Memory B cell (primary cell): ENCODE measurements at regions not wholly inside any gene's neighbourhood (a gene's known extent, or its start where the extent isn't known, plus 50 kb on each side); places are given as distances from the start of the nearest gene placed in this dataset.

ENCODE experiments used
- ATAC-seq: fragments of 150-1000 bp; cut with Tn5 transposase; 2 replicates; pipeline ENCODE4 v1.10.0; 2021; ENCODE audit warnings: low read depth, mild to moderate bottlenecking, moderate library complexity
- DNase-seq, 2 donors: peaks; one replicate each; pipeline ENCODE4 v3.0.0; 2022; ENCODE audit warnings: low spot score in 2 of 2
- H3K27ac Mint-ChIP-seq: one replicate; pipeline ENCODE4 v1.8.0; 2022; ENCODE audit warnings: mild to moderate bottlenecking, moderate library complexity, mixed read lengths
- H3K27me3 Mint-ChIP-seq: one replicate; pipeline ENCODE4 v1.8.0; 2022; ENCODE audit warnings: mixed read lengths
- H3K36me3 Mint-ChIP-seq: one replicate; pipeline ENCODE4 v1.8.0; 2022; ENCODE audit warnings: mild to moderate bottlenecking, mixed read lengths
- H3K4me1 Mint-ChIP-seq: one replicate; pipeline ENCODE4 v1.8.0; 2022; ENCODE audit warnings: mixed read lengths
- H3K4me3 Mint-ChIP-seq: one replicate; pipeline ENCODE4 v1.8.0; 2022; ENCODE audit warnings: mild to moderate bottlenecking, moderate library complexity, mixed read lengths
- H3K9me3 Mint-ChIP-seq: one replicate; pipeline ENCODE4 v1.8.0; 2022; ENCODE audit warnings: mixed read lengths

DNA sequence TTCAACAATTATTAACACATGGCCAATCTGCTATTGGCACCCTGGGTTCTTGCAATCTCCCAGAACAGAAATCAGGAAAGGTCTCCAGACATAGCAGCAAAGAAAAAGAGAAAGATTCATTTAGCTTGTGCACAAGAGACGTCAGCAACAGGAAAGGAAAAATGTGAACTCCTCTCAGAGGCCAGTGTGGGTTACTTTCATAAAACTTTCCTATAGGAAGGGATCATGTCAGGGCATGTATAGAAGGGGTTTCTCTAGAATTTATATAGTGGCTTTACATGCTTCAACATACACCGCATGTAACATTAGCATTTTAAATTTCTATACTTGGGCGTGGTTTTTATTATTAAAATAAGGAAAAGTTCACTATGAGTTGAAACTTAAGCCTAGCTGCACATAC lies 725.1 kb downstream of the SORCS1 start:
- Mint-ChIP-seq H3K9me3 (peaks cover 3% of the 10 kb centered on the region), H3K4me3 (no peak overlapping the region), H3K27me3 (no peaks in the 10 kb centered on the region), H3K36me3 (no peaks in the 10 kb centered on the region), H3K27ac (no peak overlapping the region), H3K4me1 (no peaks in the 10 kb centered on the region)
- ATAC-seq (no peak), DNase-seq (no peak)

DNA sequence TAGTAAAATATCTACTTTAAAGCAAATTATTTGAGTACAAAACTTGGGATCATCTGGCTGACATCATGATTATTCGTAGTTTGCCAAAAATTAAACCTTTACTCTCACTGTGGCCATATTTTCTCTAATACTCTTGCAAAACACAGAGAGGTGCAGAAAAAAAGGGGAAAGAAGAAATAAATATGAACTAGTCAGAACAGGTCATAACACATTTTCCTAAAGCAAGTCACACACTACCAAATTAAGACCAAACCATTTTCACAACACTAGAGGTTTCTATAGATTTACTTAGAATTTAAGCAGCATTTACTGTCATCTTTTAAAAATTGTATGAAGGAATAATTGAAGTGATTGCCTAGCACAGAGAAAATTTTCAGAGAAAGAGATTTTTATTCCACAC lies 726.1 kb downstream of the SORCS1 start:
- no peak for ATAC-seq
- no peaks in the 10 kb centered on the region for H3K4me1 Mint-ChIP-seq
- H3K27ac Mint-ChIP-seq, result no peak overlapping the region
- no peaks in the 10 kb centered on the region for H3K27me3 Mint-ChIP-seq
- H3K4me3 Mint-ChIP-seq, result no peak overlapping the region
- peaks cover 1% of the 10 kb centered on the region for H3K9me3 Mint-ChIP-seq
- H3K36me3 Mint-ChIP-seq, result no peaks in the 10 kb centered on the region
- DNase-seq, result no peak

DNA sequence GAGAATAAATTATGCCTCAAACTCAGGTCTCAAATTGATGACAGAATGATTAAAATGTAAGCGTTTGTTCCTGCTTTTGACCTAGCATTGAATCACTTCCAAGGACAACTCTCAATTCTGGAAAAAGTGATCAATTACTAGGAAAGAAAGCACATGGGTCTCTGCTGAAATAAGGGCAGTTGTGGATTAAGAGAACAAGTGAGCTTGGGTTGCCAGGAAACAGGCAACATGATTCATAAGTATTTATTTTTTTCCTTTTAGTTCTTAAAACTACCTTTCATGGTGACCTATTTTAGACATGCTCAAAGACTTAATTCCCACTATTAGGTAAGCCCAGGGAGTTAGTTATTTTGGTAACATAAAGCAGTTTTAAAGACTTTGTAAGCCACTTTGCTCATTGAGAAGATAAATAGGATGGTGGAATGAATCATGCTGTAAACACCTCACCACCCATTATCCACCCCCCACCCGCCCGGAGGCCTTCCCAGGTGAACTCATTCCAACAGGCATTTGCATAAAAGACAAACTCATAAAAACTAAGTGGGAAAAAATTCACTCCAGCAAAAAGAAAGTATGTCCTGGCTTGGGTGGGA lies 728.3 kb downstream of the SORCS1 start:
- H3K27me3 Mint-ChIP-seq, result no peaks in the 10 kb centered on the region
- no peaks in the 10 kb centered on the region for H3K4me1 Mint-ChIP-seq
- H3K27ac Mint-ChIP-seq, result no peak overlapping the region
- ATAC-seq, result no peak
- H3K4me3 Mint-ChIP-seq, result no peak overlapping the region
- no peak for DNase-seq
- no peaks in the 10 kb centered on the region for H3K36me3 Mint-ChIP-seq
- H3K9me3 Mint-ChIP-seq, result no peaks in the 10 kb centered on the region

DNA sequence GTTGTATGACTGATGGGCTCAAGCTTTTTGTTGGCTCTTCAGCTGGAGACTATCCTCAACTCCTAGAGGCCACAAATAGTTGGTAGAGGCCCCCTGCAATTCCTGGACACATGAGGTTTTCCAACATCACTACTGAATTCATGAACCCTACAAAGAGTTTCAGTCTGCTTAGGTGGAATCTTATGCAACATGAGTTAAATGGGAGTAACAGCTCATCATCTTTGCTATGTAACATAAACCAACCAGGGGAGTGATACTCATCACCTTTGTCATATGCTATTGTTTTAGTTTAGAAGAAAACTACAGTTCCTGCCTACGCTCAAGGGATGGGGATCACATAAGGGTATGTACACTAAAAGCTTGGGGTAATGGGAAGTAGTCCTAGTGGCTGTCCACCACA lies 729.4 kb downstream of the SORCS1 start:
- no peaks in the 10 kb centered on the region for H3K27me3 Mint-ChIP-seq
- no peaks in the 10 kb centered on the region for H3K4me1 Mint-ChIP-seq
- DNase-seq (no peak), ATAC-seq (no peak)
- H3K9me3 Mint-ChIP-seq, result no peaks in the 10 kb centered on the region
- H3K27ac Mint-ChIP-seq, result no peak overlapping the region
- no peak overlapping the region for H3K4me3 Mint-ChIP-seq
- no peaks in the 10 kb centered on the region for H3K36me3 Mint-ChIP-seq

DNA sequence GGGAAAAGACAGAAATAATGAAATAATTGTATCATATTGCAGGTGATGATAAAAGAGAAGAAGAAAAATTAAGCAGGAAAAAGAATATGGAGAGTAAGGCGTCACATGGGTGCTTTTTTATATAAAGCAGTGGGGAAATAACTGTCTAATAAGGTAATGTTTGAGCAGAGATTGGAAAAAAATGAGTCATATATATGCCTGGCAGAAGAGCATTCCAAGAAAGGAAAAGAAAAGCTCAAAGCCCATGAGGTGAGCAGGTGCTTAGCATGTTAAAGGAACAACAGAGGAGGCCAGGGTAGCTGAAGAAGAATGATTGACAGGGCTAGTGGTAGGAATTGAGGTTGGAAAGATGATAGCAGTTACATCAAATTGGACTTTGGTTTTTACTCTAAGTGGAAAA lies 739.5 kb downstream of the SORCS1 start:
- H3K36me3 Mint-ChIP-seq, result no peaks in the 10 kb centered on the region
- ATAC-seq, result no peak
- H3K27ac Mint-ChIP-seq, result no peak overlapping the region
- DNase-seq, result no peak
- peaks cover 3% of the 10 kb centered on the region for H3K9me3 Mint-ChIP-seq
- H3K27me3 Mint-ChIP-seq, result no peaks in the 10 kb centered on the region
- no peak overlapping the region for H3K4me3 Mint-ChIP-seq
- no peaks in the 10 kb centered on the region for H3K4me1 Mint-ChIP-seq

DNA sequence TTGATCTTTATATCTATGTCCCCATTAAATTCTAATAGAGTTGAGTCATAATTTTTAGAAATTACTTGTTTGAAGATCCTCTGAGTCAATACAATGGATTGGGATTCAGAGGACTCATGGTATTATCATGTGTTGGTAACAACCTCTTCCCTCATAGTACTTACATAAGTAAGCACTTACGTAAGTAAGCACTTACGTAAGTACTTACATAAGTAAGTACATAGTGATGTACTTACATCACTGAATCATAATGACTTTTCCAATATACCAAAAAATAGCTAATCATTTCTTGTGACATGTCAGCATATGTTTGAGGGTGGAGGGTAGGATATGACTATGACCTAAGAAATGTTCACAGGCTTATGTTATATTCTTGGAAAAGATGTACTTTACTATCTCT lies 740.5 kb downstream of the SORCS1 start:
- Mint-ChIP-seq H3K27me3 (no peaks in the 10 kb centered on the region), H3K27ac (no peak overlapping the region), H3K9me3 (peaks cover under 1% of the 10 kb centered on the region), H3K4me3 (no peak overlapping the region), H3K4me1 (no peaks in the 10 kb centered on the region), H3K36me3 (no peaks in the 10 kb centered on the region)
- ATAC-seq (no peak), DNase-seq (no peak)

DNA sequence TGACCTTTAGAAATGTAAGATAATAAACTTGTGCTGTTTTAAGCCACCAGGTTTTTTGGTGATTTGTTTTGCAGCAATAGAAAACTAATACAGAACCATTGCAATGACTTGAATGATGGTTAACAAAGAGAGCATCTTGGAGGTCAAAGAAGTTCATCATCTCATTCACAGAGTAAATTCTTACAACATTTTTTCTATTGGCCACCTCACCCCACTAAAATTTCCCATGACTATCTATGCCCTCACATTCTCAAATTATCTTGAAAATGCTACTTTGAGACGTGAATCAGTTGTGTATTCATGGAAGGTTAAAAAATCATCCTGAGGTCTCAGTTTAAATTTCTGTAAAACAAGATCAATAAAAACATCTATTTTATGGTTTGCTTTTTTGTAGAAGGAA lies 754.2 kb downstream of the SORCS1 start:
- DNase-seq (no peak), ATAC-seq (no peak)
- Mint-ChIP-seq H3K4me3 (no peak overlapping the region), H3K9me3 (peaks cover 3% of the 10 kb centered on the region), H3K4me1 (no peaks in the 10 kb centered on the region), H3K27ac (no peak overlapping the region), H3K27me3 (no peaks in the 10 kb centered on the region), H3K36me3 (no peaks in the 10 kb centered on the region)

DNA sequence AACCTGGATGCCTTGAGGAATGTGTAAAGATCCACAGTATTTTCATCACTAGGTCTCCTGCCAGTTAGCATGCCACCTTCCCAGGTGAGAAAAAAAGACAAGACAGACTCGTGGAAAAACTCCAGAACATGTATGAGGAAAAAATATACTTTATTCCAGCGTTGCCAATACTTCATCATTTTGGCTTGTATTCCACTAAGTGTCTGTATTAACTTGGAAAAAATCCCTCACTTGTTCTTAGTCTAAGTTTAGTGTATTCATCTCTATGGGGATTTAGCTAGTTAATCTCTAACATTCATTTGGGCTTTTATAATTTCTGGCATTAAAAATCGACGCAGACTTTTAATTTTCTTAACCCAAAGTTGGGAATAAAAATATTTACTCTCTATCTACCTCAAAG lies 759.4 kb downstream of the SORCS1 start:
- DNase-seq (no peak), ATAC-seq (no peak)
- no peaks in the 10 kb centered on the region for H3K36me3 Mint-ChIP-seq
- no peaks in the 10 kb centered on the region for H3K27me3 Mint-ChIP-seq
- no peak overlapping the region for H3K27ac Mint-ChIP-seq
- peaks cover 3% of the 10 kb centered on the region for H3K9me3 Mint-ChIP-seq
- H3K4me3 Mint-ChIP-seq, result no peak overlapping the region
- no peaks in the 10 kb centered on the region for H3K4me1 Mint-ChIP-seq

DNA sequence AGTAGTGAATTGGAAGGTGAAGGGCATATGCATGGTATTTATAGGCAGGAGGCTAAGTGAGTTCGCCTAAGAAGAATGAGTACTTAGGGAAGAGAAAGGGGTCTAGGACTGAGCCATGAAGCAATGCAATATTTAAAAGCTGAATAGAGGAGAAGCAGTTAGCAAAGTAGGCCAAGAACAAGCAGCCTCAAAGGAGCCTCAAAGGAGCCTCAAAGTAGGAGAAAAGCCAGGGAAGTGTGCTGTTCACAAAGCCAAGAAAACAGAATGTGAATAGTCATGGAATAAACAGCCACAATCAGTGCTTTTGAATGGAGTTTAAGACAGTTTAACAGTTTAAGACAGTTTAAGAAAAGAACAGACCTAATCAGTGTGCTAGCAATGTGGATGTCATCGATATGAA lies 762.0 kb downstream of the SORCS1 start:
- no peak overlapping the region for H3K27ac Mint-ChIP-seq
- no peak overlapping the region for H3K4me3 Mint-ChIP-seq
- no peaks in the 10 kb centered on the region for H3K4me1 Mint-ChIP-seq
- DNase-seq (no peak), ATAC-seq (no peak)
- no peaks in the 10 kb centered on the region for H3K27me3 Mint-ChIP-seq
- H3K9me3 Mint-ChIP-seq, result peaks cover 1% of the 10 kb centered on the region
- H3K36me3 Mint-ChIP-seq, result no peaks in the 10 kb centered on the region

DNA sequence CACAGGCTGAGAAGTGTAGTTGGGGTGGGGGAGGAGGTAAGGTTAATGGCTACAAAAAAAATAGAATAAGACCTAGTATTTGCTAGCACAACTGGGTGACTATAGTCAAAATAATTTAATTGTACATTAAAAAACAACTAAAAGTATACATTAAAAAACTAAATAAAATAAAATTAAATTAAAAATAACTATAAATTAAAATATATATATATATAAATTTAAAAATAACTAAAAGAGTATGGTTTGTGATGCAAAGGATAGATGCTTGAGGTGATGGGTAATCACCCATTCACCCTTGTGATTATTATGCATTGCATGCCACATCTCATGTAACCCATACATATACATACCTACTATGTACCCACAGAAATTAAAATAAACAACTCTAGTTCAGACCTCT lies 762.5 kb downstream of the SORCS1 start:
- H3K4me1 Mint-ChIP-seq, result no peaks in the 10 kb centered on the region
- no peaks in the 10 kb centered on the region for H3K27me3 Mint-ChIP-seq
- H3K4me3 Mint-ChIP-seq, result no peak overlapping the region
- H3K9me3 Mint-ChIP-seq, result peaks cover 1% of the 10 kb centered on the region
- no peaks in the 10 kb centered on the region for H3K36me3 Mint-ChIP-seq
- ATAC-seq, result no peak
- no peak overlapping the region for H3K27ac Mint-ChIP-seq
- no peak for DNase-seq

DNA sequence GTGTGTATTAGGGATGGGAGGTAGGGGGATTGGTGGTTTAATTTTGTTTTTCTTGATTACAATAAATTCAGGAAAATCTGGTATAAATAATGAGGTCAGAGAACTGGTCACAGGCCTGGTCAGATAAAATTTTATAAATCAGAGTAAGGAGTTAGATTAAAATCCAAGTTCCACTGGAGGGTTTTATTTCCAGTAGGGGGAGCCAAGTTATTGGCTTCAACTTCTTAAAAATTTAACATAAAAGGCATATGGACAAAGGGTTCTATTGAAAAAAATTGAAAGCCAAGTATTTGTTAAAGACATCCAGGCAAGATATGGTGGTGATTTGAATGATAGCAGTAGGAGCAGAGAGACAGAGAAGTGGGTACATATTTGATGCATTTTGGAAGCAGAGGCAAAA lies 763.3 kb downstream of the SORCS1 start:
- Mint-ChIP-seq H3K27me3 (no peaks in the 10 kb centered on the region), H3K9me3 (peaks cover 1% of the 10 kb centered on the region), H3K36me3 (no peaks in the 10 kb centered on the region), H3K27ac (no peak overlapping the region), H3K4me1 (no peaks in the 10 kb centered on the region), H3K4me3 (no peak overlapping the region)
- DNase-seq (no peak), ATAC-seq (no peak)

DNA sequence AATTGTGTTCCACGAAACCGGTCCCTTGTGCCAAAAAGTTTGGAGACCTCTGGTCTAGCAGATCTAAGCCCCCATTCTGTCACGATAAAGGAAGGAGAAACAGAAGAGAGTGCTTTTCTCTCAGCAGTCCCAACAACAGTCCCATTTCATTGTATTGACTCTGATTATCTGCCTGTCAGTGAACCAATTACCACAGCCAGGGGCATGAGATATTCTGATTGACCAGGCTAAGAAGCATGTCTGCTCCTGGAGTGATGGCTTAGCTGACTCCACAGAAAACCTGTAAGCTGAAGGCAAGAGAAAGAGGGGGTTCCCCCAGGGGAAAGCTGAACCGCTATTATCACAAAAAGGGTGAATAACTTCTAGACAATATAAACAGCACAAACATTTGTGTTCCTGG lies 765.4 kb downstream of the SORCS1 start:
- ATAC-seq, result no peak

DNA sequence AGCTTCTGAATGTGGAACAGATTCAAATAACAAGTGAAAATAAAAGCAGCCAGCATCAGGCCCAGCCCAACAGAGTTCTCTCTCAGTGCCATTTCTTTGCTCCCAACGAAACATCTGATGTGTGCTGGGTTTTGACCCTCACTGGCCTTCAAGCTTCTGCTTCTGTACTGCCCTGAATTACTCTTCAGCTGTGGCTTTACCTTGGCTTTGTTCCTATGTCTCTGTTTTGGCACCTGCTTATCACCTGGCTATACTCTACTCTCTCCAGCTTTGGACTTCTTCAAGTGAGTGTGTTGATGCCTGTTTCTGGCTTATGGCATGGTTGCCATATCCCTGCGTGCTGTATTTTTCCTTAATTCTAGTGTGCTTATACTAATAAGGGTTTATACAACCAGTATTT lies 768.3 kb downstream of the SORCS1 start:
- Mint-ChIP-seq H3K27ac (no peak overlapping the region), H3K4me1 (no peaks in the 10 kb centered on the region), H3K9me3 (peaks cover 1% of the 10 kb centered on the region), H3K36me3 (no peaks in the 10 kb centered on the region), H3K27me3 (no peaks in the 10 kb centered on the region), H3K4me3 (no peak overlapping the region)
- ATAC-seq (no peak), DNase-seq (no peak)

More for the DNA sequence above, 765.4 kb downstream of the SORCS1 start:
- no peaks in the 10 kb centered on the region for H3K27me3 Mint-ChIP-seq
- DNase-seq, result no peak
- H3K27ac Mint-ChIP-seq, result no peak overlapping the region
- H3K36me3 Mint-ChIP-seq, result no peaks in the 10 kb centered on the region
- peaks cover 1% of the 10 kb centered on the region for H3K9me3 Mint-ChIP-seq
- no peak overlapping the region for H3K4me3 Mint-ChIP-seq
- no peaks in the 10 kb centered on the region for H3K4me1 Mint-ChIP-seq

DNA sequence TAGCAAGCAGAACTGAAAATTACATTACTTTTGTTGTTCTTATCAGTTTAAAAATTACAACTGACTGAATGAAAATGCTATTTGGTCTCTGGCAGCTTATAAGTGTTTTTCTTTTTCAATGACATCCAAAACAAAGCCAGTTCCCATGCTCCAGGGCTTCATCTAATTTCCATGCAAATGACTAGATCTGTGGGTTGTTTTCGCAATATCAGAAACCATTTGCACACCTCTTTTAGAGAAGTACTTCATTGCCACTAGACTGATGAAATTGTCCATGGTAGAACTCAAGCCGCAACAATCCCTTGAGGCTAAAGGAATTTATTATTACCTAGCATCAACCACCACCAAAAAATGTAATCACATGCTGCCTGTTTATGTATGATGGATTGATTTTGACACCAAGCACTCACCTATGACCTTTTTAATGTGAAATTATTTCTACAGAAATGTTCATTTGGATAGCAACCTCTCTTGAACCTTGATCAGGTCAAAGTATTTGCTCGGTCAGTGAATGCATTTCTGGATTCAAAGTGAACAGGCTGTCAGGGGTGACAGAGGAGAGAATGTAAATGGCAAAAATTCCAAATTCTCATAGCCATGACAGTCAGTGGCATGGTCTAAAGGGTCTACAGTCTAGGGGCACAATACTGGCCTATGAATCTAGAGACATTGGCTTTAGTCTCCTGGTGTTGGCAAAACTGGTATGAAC lies 769.3 kb downstream of the SORCS1 start:
- no peaks in the 10 kb centered on the region for H3K36me3 Mint-ChIP-seq
- H3K27ac Mint-ChIP-seq, result no peak overlapping the region
- H3K4me3 Mint-ChIP-seq, result no peak overlapping the region
- ATAC-seq (no peak), DNase-seq (no peak)
- H3K9me3 Mint-ChIP-seq, result no peaks in the 10 kb centered on the region
- no peaks in the 10 kb centered on the region for H3K27me3 Mint-ChIP-seq
- no peaks in the 10 kb centered on the region for H3K4me1 Mint-ChIP-seq

DNA sequence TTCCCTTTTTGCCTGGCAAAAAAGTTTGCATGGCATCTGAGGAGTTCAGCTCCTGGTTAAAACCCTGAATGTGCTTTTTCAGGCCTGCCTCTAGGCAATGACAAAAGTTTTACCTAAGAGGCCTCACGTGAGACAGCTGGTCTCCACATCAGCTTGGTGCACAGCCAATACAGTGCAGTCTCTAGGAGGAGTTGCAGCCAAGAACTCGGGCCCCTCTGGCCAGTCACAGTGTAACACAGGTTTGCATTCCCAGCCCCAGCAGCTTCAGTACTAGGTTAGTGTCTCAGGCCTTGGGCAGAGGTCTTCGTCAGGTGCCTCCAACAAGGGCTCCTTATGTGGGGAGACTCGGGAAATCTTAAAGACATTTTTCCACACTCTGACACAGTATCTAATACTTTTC lies 771.7 kb downstream of the SORCS1 start:
- no peaks in the 10 kb centered on the region for H3K27me3 Mint-ChIP-seq
- no peak overlapping the region for H3K4me3 Mint-ChIP-seq
- no peak overlapping the region for H3K27ac Mint-ChIP-seq

More for the DNA sequence above, 771.7 kb downstream of the SORCS1 start:
- ATAC-seq (no peak), DNase-seq (no peak)
- Mint-ChIP-seq H3K9me3 (no peaks in the 10 kb centered on the region), H3K36me3 (no peaks in the 10 kb centered on the region), H3K4me1 (no peaks in the 10 kb centered on the region)
